ENCODE measurements at regions not wholly inside any gene's neighbourhood (a gene's known extent, or its start where the extent isn't known, plus 50 kb on each side); places are given as distances from the start of the nearest gene placed in this dataset.

- no peaks in the 10 kb centered on the region for H3K4me1 ChIP-seq (ENCODE audit: control insufficient read depth, insufficient read depth, low read length, unreplicated experiment)
- H3K36me3 ChIP-seq (ENCODE audit: insufficient read depth, low read length) = no peaks in the 10 kb centered on the region
- H3K79me2 ChIP-seq (ENCODE audit: control insufficient read depth, insufficient read depth, low read length, unreplicated experiment) = no peaks in the 10 kb centered on the region
- H3K4me3 ChIP-seq (ENCODE audit: low read depth, low read length) = no peak overlapping the region
- H3K27ac ChIP-seq (ENCODE audit: low read depth, low read length) = no peak overlapping the region
- no peaks in the 10 kb centered on the region for H3K27me3 ChIP-seq (ENCODE audit: insufficient read depth, low read length)
- no peak overlapping the region for H2AFZ ChIP-seq (ENCODE audit: low read length, unreplicated experiment)
Measured at GRCh38 chr1:18056545-18056944, 51.1 kb upstream of the IGSF21 start.

GRCh38 chr1:18057623-18058022, 50.0 kb upstream of the IGSF21 start:
- H3K4me3 ChIP-seq (ENCODE audit: low read depth, low read length) = no peak overlapping the region
- H2AFZ ChIP-seq (ENCODE audit: low read length, unreplicated experiment) = no peak overlapping the region
- H3K27ac ChIP-seq (ENCODE audit: low read depth, low read length) = no peak overlapping the region
- H3K79me2 ChIP-seq (ENCODE audit: control insufficient read depth, insufficient read depth, low read length, unreplicated experiment) = no peaks in the 10 kb centered on the region
- no peaks in the 10 kb centered on the region for H3K36me3 ChIP-seq (ENCODE audit: insufficient read depth, low read length)
- no peaks in the 10 kb centered on the region for H3K4me1 ChIP-seq (ENCODE audit: control insufficient read depth, insufficient read depth, low read length, unreplicated experiment)
- H3K27me3 ChIP-seq (ENCODE audit: insufficient read depth, low read length) = no peaks in the 10 kb centered on the region
